Omental fat pad (tissue), 3 donors: ENCODE measurements at regions not wholly inside any gene's neighbourhood (a gene's known extent, or its start where the extent isn't known, plus 50 kb on each side); places are given as distances from the start of the nearest gene placed in this dataset.
"Not testable (repeated sequence)": the region's sequence is repeated elsewhere in the genome, so short reads cannot be mapped to it uniquely, and the experiment has no call there.

Experiments
- ATAC-seq: fragments of 150-250 bp; one replicate; pipeline ENCODE4 v1.9.1; 2016; ENCODE audit warnings: mild to moderate bottlenecking, moderate library complexity; ENCODE audit not compliant: low FRiP score
- DNase-seq: peaks from one replicate; pipeline ENCODE4 v3.0.0-alpha.2; 2019; ENCODE audit warnings: low spot score
- TF ChIP-seq, protein P1 (sequence below), 3 donors: fragments of 450-650 bp; IDR thresholded peaks; one replicate each; pipeline ENCODE4 v1.5.1; 2016 to 2017; ENCODE audit warnings: antibody characterized with exemption in 3 of 3, mild to moderate bottlenecking in 3 of 3, moderate library complexity in 2 of 3

DNA sequence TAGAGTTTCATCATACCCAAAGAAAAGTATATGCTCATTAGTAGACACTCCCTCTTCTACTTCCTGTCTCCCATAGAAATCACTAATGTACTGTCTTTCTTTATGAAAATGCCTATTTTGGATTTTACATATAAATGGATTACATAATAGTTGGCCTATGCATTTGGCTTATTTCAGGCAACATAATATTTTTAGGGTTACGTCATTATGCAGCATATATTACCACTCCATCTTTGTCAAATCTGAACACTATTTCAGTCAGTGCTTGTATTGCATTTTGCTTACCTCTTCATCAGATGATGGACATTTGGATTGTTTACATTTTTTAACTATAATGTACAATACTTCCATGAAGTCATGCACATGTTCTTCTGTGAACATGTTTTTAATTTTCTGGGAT is 1406.1 kb downstream of the LRFN5 start:
- ATAC-seq: no peak
- no peak for DNase-seq
- TF ChIP-seq, protein P1, sequence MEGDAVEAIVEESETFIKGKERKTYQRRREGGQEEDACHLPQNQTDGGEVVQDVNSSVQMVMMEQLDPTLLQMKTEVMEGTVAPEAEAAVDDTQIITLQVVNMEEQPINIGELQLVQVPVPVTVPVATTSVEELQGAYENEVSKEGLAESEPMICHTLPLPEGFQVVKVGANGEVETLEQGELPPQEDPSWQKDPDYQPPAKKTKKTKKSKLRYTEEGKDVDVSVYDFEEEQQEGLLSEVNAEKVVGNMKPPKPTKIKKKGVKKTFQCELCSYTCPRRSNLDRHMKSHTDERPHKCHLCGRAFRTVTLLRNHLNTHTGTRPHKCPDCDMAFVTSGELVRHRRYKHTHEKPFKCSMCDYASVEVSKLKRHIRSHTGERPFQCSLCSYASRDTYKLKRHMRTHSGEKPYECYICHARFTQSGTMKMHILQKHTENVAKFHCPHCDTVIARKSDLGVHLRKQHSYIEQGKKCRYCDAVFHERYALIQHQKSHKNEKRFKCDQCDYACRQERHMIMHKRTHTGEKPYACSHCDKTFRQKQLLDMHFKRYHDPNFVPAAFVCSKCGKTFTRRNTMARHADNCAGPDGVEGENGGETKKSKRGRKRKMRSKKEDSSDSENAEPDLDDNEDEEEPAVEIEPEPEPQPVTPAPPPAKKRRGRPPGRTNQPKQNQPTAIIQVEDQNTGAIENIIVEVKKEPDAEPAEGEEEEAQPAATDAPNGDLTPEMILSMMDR (IDR thresholded peaks at IDR 0.05): no peak

DNA sequence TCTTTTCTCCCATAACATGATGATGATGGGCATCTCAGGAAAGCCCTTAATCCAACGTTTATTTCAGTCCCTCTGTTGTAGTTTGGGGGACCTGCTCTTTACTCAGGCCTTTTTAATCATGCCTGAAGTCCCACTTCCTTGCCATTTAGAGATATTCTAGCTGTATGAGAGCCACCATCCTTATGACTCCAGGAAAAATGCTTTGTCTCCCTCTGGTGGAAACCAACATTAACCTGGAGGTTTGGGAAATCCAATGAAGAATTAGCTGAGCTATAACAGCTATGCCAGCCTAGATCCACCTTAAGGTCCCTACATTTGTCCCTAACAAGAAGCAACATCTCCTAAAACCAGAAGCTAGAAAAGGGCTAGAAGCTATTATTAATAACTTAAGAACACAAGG is 1399.1 kb downstream of the LRFN5 start:
- no peak for ATAC-seq
- TF ChIP-seq, protein P1 (IDR thresholded peaks at IDR 0.05): no peak
- DNase-seq: no peak

DNA sequence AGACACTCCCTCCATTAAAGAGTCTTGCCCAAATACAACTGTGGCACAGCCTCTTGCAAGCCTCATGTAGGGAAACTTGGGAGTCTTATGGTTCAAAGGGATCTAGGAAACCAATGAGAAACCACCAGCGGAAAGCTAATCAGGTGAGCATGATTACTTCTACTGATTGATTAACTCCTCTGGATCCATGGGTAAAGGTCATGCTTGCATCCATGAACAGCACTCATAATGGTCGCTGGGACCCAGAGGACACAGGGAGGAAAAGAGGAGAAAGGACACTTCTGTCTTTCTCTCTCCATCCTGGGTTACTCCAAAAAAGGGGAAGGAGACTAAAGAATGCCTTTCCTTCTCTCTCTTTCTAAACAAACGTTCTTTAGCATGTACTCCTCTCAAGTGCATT is 1397.2 kb downstream of the LRFN5 start:
- DNase-seq: no peak
- TF ChIP-seq, protein P1 (IDR thresholded peaks at IDR 0.05): no peak
- ATAC-seq: no peak

DNA sequence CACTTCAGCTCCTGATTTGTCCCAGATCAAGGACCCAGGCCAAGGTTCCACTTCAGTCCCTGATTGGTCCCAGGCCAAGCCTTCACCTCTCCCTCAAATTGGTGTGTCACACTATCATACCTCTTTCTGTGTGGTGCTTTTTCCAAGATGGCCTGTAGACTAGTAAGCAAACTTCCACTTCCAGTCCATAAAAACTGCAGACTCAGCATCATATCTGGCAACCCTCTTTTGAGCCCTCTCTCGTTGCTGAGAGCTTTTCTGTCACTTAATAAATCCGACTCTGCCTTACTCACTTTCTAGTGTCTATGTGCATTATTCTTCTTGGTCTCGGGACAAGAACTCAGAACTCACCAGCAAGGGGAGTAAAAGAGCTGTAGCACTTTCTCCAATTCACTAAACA is 1395.1 kb downstream of the LRFN5 start:
- DNase-seq (no peak), ATAC-seq (no peak)
- TF ChIP-seq, protein P1 (IDR thresholded peaks at IDR 0.05): no peak

DNA sequence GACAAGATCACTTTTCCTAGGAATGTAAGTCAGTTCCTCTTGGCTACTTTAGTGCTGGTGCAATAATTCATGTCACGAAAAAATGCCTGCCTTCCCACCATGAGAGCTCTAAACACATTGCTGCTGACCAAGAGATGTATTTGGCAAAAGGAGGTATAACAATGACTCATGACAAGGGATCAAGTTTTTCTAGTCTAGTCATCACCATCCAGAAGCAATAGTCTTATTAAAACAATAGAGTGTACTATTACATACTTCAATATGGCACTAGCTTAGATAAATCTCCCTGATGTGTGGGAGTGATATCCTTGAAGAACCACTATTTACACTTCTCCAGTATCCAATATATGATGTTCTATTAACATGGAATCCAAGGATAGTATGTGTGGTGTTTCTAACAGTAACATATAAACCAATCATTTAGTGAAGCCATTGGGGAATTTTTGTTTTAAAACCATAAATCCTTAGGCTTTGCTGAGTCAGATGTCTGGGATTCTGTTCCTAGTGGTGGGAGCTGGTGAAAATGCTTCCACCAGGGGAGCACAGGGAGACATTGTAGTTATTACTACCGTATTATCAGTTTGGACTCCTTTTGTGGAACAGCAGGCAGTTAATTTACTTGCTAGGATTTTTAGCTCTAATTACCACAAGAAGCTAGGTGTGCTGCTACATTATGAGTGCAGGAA is 1387.5 kb downstream of the LRFN5 start:
- DNase-seq: no peak
- TF ChIP-seq, protein P1 (IDR thresholded peaks at IDR 0.05): no peak
- ATAC-seq: no peak

DNA sequence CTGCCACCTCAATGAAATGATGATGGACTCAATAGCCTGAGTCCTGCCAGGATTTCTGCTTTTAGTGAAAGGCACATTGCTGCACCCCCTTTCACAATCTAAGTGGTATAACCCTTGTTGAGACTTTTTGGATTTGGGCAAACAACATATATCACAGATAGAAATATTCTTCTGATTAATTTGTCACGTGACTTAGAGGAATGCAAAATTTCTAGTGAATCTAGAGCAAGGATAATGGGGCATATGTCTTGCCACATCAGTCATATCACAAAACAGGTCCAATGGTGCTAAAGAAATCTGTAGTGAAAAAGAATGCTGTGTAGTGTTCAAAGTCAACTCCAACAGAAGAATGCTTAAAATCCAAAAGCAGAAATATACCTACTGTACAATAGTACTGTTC is 1386.3 kb downstream of the LRFN5 start:
- DNase-seq (no peak), ATAC-seq (no peak)
- TF ChIP-seq, protein P1 (IDR thresholded peaks at IDR 0.05): no peak

DNA sequence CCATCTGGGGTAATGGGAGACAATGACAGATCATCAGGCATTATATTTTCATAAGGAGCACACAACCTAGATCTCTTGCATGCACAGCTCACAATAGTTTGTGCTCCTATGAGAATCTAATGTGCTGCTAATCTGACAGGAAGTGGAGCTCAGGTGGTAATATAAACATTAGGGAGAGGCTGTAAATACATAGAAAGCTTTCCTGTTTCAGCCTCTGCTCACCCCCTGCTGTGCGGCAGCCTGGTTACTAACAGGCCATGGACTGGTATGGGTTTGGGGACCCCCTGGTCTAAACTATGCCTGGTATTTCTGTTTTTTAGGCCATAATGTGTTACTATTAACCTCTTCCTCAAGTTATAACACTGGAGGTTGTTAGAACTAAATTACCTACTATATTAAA is 1373.7 kb downstream of the LRFN5 start:
- TF ChIP-seq, protein P1 (IDR thresholded peaks at IDR 0.05): no peak
- ATAC-seq: no peak
- DNase-seq: no peak

DNA sequence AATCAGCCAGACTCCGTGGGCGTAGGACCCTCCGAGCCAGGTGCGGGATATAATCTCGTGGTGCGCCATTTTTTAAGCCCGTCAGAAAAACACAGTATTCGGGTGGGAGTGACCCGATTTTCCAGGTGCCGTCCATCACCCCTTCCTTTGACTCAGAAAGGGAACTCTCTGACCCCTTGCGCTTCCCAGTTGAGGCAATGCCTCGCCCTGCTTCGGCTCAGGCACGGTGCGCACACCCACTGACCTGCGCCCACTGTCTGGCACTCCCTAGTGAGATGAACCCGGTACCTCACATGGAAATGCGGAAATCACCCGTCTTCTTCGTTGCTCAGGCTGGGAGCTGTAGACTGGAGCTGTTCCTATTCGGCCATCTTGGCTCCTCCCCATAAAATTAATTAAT is 1366.5 kb downstream of the LRFN5 start:
- ATAC-seq, DNase-seq: not testable (repeated sequence)
